GM12878 (cell line): ENCODE measurements at regions not wholly inside any gene's neighbourhood (a gene's known extent, or its start where the extent isn't known, plus 50 kb on each side); places are given as distances from the start of the nearest gene placed in this dataset.

Experiments used
- ATAC-seq: fragments of 200-7000 bp; cut with Tn5 transposase; 3 replicates; pipeline ENCODE4 v1.9.1; 2020; ENCODE audit warnings: mild to moderate bottlenecking, moderate library complexity
- BruUV-seq: library from RNA; stranded (reverse); fragments of 400-500 nt; replicated peaks from 2 replicates; lab custom pipeline; 2021; lab: Mats Ljungman, UMichigan
- CTCF ChIA-PET: fragments of 300-600 bp; sonication (Branson Sonifier 250); formaldehyde crosslinking; extraction: SDS; loops from one replicate; lab custom pipeline; 2021; ENCODE audit warnings: inconsistent platforms; lab: Yijun Ruan, JAX
- POLR2A ChIA-PET: fragments of 350-600 bp; formaldehyde crosslinking; extraction: SDS; loops from one replicate; lab custom pipeline; 2021; ENCODE audit warnings: inconsistent platforms; lab: Charles Lee
- RAD21 ChIA-PET: fragments of 300-600 bp; sonication (Branson Sonifier 250); formaldehyde crosslinking; loops from one replicate; lab custom pipeline; 2023; ENCODE audit warnings: antibody characterized with exemption; ENCODE audit not compliant: unreplicated experiment; lab: Charles Lee
- SMC1A ChIA-PET: fragments of 300-600 bp; sonication (Branson Sonifier 250); formaldehyde crosslinking; loops from one replicate; lab custom pipeline; 2023; ENCODE audit not compliant: unreplicated experiment, uncharacterized antibody; lab: Charles Lee
- DNase-seq: peaks from one replicate; pipeline ENCODE4 v3.0.0-alpha.2; 2011; ENCODE audit warnings: low read depth, low spot score
- FAIRE-seq: peaks from 3 replicates; lab custom pipeline; 2011; peaks lifted over from hg19 to GRCh38; lab: Jason Lieb, UNC
- H2AFZ ChIP-seq: 2 replicates; pipeline ENCODE4 v1.6.0; 2011; ENCODE audit warnings: low read depth, low read length, control low read depth; ENCODE audit not compliant: control insufficient read depth
- H3K27ac ChIP-seq: 2 replicates; pipeline ENCODE4 v1.5.1; 2011; ENCODE audit warnings: control low read depth; ENCODE audit not compliant: control insufficient read depth, insufficient read depth
- H3K27me3 ChIP-seq, 2 experiments: replicated peaks in 1 of 2; 2 replicates each; pipeline versions ENCODE4 v1.6.0 to v1.6.1; 2011; ENCODE audit warnings: low read length in 1 of 2; ENCODE audit not compliant: control insufficient read depth in 2 of 2, insufficient read depth in 2 of 2
- H3K36me3 ChIP-seq, 2 experiments: 2 replicates each; pipeline ENCODE4 v1.5.1; 2011; ENCODE audit warnings: low read length in 1 of 2; ENCODE audit not compliant: control insufficient read depth in 2 of 2, insufficient read depth in 2 of 2
- H3K4me1 ChIP-seq: 2 replicates; pipeline ENCODE4 v1.6.1; 2011; ENCODE audit warnings: mild to moderate bottlenecking, low read length, moderate library complexity, mixed read lengths; ENCODE audit not compliant: control insufficient read depth, insufficient read depth
- H3K4me2 ChIP-seq: 2 replicates; pipeline ENCODE4 v1.6.0; 2011; ENCODE audit warnings: control low read depth; ENCODE audit not compliant: control insufficient read depth, insufficient read depth
- H3K4me3 ChIP-seq: fragments of 200-600 bp; sonication (generic); 2 replicates; pipeline ENCODE4 v1.5.1; 2016
- H3K79me2 ChIP-seq: 2 replicates; pipeline ENCODE4 v1.6.0; 2011; ENCODE audit warnings: low read length; ENCODE audit not compliant: control insufficient read depth, insufficient read depth
- H3K9ac ChIP-seq: 2 replicates; pipeline ENCODE4 v1.8.0; 2011; ENCODE audit warnings: low read length, control low read depth, mixed read lengths; ENCODE audit not compliant: control insufficient read depth, insufficient read depth
- H3K9me3 ChIP-seq: replicated peaks from 3 replicates; pipeline ENCODE4 v1.5.1; 2011; ENCODE audit warnings: mild to moderate bottlenecking, low read length; ENCODE audit not compliant: control insufficient read depth, insufficient read depth
- H4K20me1 ChIP-seq: 2 replicates; pipeline ENCODE4 v1.6.0; 2011; ENCODE audit not compliant: control insufficient read depth, insufficient read depth
- BACH1 ChIP-seq: fragments of 450-650 bp; IDR thresholded peaks from 2 replicates; pipeline ENCODE4 v1.6.1; 2017; ENCODE audit warnings: mild to moderate bottlenecking, borderline replicate concordance
- CREM ChIP-seq: IDR thresholded peaks from 2 replicates; pipeline ENCODE4 v1.6.1; 2014; ENCODE audit warnings: antibody characterized with exemption, low read depth
- EED ChIP-seq: sonication (generic); IDR thresholded peaks from 2 replicates; pipeline ENCODE4 v1.6.1; 2016; ENCODE audit warnings: antibody characterized with exemption, low read depth
- IKZF2 ChIP-seq, 2 experiments: fragments of 450-650 bp; IDR thresholded peaks; 2 replicates each; pipeline ENCODE4 v1.6.1; 2017; ENCODE audit warnings: mild to moderate bottlenecking in 2 of 2, moderate library complexity in 2 of 2
- IRF3 ChIP-seq: fragments of 450-650 bp; IDR thresholded peaks from 2 replicates; pipeline ENCODE4 v1.6.1; 2014; ENCODE audit warnings: mild to moderate bottlenecking
- LARP7 ChIP-seq: fragments of 450-650 bp; IDR thresholded peaks from 2 replicates; pipeline ENCODE4 v1.6.1; 2017; ENCODE audit warnings: mild to moderate bottlenecking
- MLLT1 ChIP-seq: fragments of 450-650 bp; IDR thresholded peaks from 2 replicates; pipeline ENCODE4 v1.6.1; 2016; ENCODE audit warnings: mild to moderate bottlenecking
- PAX5 ChIP-seq: IDR thresholded peaks from 2 replicates; pipeline ENCODE4 v1.6.1; 2011; ENCODE audit warnings: low read depth, low read length, borderline replicate concordance
- REST ChIP-seq: IDR thresholded peaks from 2 replicates; pipeline ENCODE4 v1.6.1; 2012; ENCODE audit warnings: mild to moderate bottlenecking, low read depth, low read length
- SMARCA5 ChIP-seq: fragments of 450-650 bp; IDR thresholded peaks from 2 replicates; pipeline ENCODE4 v1.6.1; 2017; ENCODE audit warnings: mild to moderate bottlenecking
- STAT3 ChIP-seq: IDR thresholded peaks from 2 replicates; pipeline ENCODE4 v1.6.1; 2011; ENCODE audit warnings: low read depth, low read length, improper control_type of control experiment
- SUPT20H ChIP-seq: IDR thresholded peaks from 2 replicates; pipeline ENCODE4 v1.6.1; 2011; ENCODE audit warnings: low read depth, mild to moderate bottlenecking, low read length, moderate library complexity, borderline replicate concordance; ENCODE audit not compliant: control insufficient read depth
- ZNF274 ChIP-seq: IDR thresholded peaks from one replicate; pipeline ENCODE4 v1.8.0; 2011; ENCODE audit not compliant: insufficient read length, insufficient read depth
- ZSCAN29 ChIP-seq: fragments of 450-650 bp; IDR thresholded peaks from 2 replicates; pipeline ENCODE4 v1.6.1; 2017; ENCODE audit warnings: mild to moderate bottlenecking, moderate library complexity
- WGBS: methylation state at CpG from one replicate; pipeline ENCODE4 v1.1.6; 2016; ENCODE audit warnings: low lambda C conversion rate; ENCODE audit not compliant: insufficient replicate concordance, insufficient coverage; ENCODE audit errors: missing lambda C conversion rate; 5-methylcytosine and 5-hydroxymethylcytosine counted together
- in situ Hi-C: fragments of 300-500 bp; cut with MboI; formaldehyde crosslinking; loops from 9 replicates; pipeline ENCODE4 v1.14.3; 2018; ENCODE audit warnings: mixed read lengths
- intact Hi-C: fragments of 100-400 bp; cut with micrococcal nuclease; formaldehyde crosslinking; loops from one replicate; pipeline ENCODE4 v1.14.2; 2022; ENCODE audit not compliant: unreplicated experiment

GRCh38 chr2:64765160-64765805 lies 111.6 kb upstream of the SERTAD2 start (continued):
- no peak for TF ChIP-seq REST
- TF ChIP-seq IKZF2 (IDR thresholded peaks at IDR 0.05) = no peak
- no peak for TF ChIP-seq EED
- no peak for TF ChIP-seq ZNF274
- no peak for TF ChIP-seq LARP7

- no peak for FAIRE-seq
- ChIA-PET CTCF (interaction anchor here (0.6 to 2.3 kb wide), 18 partner anchors 12 to 245 kb away, joined by 3 to 13 read pairs (median 4); partner anchors contain the start of gene AFTPH), RAD21 (interaction anchor here (0.8 to 5.4 kb wide), 20 partner anchors 17 to 243 kb away, joined by 3 to 68 read pairs (median 6); partner anchors contain the start of genes AFTPH and SERTAD2), SMC1A (interaction anchor here (0.7 to 4.3 kb wide), 31 partner anchors 12 to 166 kb away, joined by 3 to 15 read pairs (median 4); no protein-coding TSS in a partner anchor), POLR2A (interaction anchor here (0.8 to 3.8 kb wide), 18 partner anchors 9 to 122 kb away, joined by 3 to 58 read pairs (median 4); partner anchors contain the start of gene SERTAD2)
- Histone ChIP-seq H3K9me3 (no peaks in the 10 kb centered on the region), H2AFZ (peak overlapping the region; percentile 88), H3K9ac (peak overlapping the region; percentile 84), H3K4me1 (peaks cover 12% of the 10 kb centered on the region), H3K27ac (peak overlapping the region; percentile 87), H3K36me3 (no peaks in the 10 kb centered on the region), H3K4me2 (peak overlapping the region; percentile 91), H3K27me3 (no peaks in the 10 kb centered on the region), H4K20me1 (no peaks in the 10 kb centered on the region), H3K79me2 (no peaks in the 10 kb centered on the region), H3K4me3 (peak overlapping the region; percentile 84)
- DNase-seq = no peak
- in situ Hi-C loops (no loop called here), intact Hi-C loops (loop anchor here (2.0 kb wide), 2 partner anchors 16 to 68 kb away; no protein-coding TSS in a partner anchor)
- WGBS = 1% methylated on average over 13 of the region's 13 CpGs
- BruUV-seq = TSS peak; percentile 97
- ATAC-seq = peak; percentile 73
- TF ChIP-seq IRF3 = no peak
- TF ChIP-seq PAX5 = no peak
- TF ChIP-seq ZSCAN29 = peak; percentile 12; the same call in 1 of the 2 replicates
- no peak for TF ChIP-seq CREM
- no peak for TF ChIP-seq BACH1
- no peak for TF ChIP-seq SUPT20H
- TF ChIP-seq STAT3 = no peak
- TF ChIP-seq SMARCA5 = 0 out of 2 replicates have a peak, but pooled peaks have one; percentile 17
- peak; percentile 71; the same call in 1 of the 2 replicates for TF ChIP-seq MLLT1
These were observed 113.3 kb upstream of the SERTAD2 start for GRCh38 chr2:64766841-64767669.
